Raji (cell line): ENCODE measurements at regions not wholly inside any gene's neighbourhood (a gene's known extent, or its start where the extent isn't known, plus 50 kb on each side); places are given as distances from the start of the nearest gene placed in this dataset.

Experiments used
- POLR2A ChIP-seq: IDR thresholded peaks from 2 replicates; pipeline ENCODE4 v1.6.1; 2011; ENCODE audit warnings: low read depth, low read length, control low read depth; ENCODE audit not compliant: insufficient read depth

DNA sequence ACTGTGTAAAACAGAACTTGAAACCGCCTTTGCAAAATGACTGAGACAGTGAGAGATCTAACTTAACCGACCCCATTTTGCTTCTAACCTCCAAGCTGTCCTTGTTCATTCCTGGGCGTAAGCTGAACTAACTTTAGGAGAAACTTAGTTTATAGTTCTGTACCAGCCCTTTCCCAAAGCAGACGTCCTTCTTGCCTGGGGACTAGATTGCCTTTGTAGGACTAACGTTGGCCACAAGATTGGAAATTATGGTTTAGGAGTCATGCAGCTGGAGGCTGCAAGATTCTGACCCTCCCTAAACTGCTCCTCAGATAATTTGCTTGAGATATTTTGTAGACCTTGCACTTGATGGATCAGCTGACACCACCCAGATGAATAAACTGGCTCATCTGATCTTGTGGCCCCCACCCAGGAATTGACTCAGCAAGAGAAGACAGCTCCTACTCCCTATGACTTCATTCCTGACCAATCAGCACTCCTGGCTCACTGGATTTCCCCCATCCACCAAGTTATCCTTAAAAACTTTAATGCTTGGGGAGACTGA lies 219.9 kb upstream of the PROK2 start:
- TF ChIP-seq POLR2A: no peak

DNA sequence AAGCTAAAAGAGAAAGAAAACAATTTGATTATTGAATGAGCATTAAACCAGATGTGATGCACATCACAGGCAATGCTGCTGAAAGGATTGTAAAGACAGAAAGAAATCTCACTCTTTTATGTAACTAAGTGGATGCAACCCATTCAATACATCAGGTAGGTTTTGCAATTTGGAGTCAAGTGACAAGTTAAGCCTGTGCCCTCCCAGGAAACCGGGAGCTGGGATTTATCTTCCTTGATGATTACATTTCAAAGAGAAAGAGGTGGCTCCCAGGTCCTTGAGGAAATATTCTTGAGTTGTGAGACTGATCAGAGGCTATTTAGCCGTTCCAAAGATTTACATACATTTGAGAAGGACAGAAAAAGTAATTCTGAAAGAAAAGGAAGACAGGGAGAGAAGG lies 219.0 kb upstream of the PROK2 start:
- TF ChIP-seq POLR2A: no peak

DNA sequence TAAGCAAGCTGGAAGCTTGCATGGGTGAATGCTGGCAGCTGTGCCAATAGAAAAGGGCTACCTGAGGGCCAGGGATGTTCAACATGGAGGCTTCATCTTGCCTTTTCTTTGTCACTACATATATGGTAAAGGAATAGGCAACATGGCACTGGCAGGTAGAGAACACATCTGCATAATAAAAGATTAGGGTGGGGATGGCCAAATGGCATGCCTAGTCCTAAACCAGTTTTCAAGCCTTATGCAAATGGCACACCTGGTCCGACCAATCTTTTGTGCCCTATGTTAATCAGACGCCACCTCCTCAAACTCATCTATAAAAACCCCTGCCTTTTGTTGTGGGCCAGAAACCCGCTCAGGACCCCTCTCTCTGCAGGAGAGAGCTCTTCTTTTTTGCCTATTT lies 216.8 kb upstream of the PROK2 start:
- TF ChIP-seq POLR2A: no peak

DNA sequence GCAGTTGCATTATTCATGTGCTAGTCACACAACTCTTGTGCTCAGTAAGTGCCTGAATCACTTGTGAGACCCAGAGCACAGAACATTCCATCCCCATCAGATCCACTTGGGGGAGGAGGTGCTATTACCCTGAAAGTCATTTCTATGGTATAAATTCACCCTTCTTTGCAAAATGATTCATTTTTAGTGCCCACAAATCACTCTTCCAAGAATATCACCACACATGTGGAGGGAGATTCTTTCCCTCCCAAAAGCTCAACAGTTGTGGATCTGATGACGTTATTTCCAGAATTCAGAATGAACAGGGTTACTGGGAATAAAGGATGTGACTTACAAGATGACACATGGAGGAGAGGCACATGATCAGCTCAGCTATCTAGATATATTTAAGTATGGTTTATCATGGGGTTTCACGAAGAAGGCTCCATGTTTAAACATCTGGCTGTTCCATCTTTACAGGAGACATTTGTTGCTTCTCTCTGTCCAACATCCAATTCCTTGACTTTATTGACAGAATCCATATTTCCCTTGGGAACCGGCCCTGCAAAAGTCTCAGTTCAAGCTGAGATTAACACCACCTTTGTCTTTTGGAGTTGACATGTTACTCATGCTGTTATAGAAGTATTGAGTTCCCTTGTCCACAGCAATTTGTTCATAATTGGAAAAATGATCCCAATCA lies 214.2 kb upstream of the PROK2 start:
- no peak for TF ChIP-seq POLR2A

DNA sequence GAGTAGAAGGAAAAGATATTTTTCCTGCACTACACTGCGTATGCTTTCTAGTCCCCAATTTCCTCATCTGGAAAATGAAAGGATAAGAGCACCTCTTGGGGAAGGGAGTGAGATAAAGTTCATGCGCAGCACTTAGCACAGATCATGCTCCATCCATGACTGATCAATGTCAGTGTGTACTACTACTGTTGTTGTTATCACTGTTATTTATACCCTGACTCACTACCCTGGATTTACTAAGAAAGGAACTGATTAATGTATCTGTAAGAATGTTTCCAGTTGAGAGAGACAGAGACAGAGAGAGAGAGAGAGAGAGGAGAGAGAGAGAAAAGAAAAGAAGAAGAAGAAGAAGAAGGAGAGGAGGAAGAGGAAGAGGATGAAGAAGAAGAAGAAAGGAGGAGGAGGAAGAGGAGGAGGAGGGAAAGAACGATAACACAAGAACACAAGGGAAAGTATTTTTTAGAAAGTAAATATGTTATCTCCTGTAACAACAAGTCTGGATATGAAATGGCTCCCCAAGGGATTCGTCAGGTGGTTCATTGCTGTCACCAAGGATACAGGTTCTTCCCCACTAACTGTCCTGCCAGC lies 212.2 kb upstream of the PROK2 start:
- no peak for TF ChIP-seq POLR2A

DNA sequence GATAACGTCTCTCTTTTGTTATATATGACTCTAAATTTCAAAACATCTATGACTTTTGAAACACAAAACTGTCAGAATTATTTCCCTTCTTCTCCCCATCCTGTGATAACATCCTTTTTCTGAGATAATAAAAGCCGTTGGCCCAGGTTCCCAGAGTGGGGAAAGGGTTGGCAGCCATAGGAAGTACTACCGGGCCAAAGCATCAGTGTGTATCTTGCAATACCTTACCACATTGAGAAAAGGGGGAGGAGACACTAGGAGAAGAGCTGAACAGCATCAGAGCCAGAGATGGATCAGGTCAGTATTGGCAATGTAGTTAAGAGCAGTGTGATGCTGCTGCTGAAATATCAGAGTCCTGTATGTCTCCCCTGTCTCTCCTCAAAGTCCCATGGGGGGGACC lies 210.0 kb upstream of the PROK2 start:
- no peak for TF ChIP-seq POLR2A

DNA sequence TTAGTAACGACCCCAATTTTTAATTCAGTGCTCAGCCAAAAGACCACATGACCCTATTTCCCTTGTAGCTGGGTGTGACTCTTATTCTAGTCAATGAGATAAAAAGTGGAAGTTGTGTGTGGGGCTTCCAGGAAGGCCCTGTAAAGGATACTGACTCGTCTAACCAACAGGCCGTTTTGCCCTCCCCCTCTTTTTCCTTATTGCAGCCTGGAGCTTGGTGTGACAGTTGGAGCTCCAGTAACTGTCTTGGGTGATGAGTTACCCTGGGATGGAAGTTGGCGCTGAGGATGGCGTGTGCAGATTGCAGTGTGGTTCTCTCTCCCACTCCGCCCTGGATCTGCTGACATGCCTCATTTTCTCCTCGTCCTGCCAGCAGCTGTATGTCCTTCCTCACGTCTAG lies 209.3 kb upstream of the PROK2 start:
- TF ChIP-seq POLR2A: no peak

DNA sequence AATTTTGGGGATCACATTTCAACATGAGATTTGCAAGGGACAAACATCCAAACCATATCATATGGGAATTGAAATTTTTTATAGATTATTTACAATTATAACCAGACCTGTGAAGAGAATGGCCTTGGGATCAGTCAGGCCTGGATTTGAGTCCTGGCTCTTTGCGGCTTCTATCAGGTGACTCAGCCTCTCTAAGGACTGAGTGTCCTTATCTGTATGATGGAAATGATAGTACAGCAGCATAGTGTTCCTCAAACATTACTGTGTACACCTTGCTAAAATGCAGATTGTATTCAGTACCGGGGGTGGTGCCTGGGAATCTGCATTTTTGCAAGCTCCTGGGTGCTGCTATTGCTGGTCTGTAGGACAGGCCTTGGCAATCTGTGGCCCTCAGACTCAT lies 206.7 kb upstream of the PROK2 start:
- no peak for TF ChIP-seq POLR2A

DNA sequence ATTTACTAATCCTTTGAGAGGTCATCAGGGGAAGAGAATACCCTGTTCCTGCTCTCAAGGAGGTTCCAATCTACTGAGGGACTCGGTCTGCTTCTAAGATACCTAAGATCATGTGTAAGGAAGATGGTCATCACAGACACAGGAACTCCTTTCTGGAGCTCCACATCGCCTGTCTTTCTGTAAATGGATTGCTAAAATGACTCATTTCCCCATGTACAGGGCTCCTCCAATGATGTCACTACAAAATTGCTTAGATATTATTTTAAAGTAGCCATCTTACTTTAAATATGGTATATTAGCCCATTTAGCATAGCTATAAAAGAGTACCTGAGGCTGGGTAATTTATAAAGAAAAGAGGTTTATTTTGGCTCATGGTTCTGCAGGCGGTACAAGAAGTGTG lies 206.1 kb upstream of the PROK2 start:
- no peak for TF ChIP-seq POLR2A

DNA sequence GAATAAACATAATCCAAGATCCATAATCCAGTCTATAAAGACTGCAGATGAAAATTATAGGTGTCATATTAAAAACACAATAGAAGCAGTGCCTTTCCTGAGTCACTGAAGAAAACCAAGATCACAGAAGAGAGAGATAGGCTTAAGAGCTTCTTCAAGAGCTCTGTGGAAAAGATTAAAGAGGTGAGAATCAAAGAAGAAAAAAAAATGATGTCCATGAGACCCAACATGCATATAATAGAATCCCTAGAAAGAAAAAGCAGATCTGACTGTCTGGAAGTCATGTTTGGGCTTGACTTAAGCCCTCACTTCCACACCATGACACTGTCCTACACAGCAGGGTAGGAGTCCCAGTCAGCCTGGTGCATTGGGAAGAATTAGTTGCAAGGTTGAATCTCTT lies 205.6 kb upstream of the PROK2 start:
- no peak for TF ChIP-seq POLR2A

DNA sequence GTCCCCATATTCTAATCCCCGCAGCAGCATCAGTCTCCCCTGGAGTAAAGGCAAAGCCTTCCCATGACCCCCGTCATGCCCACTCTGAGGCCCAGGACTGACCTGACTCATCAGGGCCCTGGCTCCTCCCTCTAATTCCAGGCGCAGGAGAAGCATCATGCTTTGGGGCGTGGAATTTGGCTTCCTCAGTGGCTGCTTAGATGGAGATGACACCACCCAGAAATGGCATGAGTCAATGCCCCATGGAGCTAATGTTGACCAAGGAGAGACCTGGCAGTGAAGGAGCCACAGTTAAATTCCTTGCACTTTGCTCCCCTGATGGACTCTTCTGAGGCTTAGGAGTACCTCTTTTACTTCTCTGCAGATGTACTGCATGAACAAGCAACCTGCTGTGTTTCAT lies 204.2 kb upstream of the PROK2 start:
- TF ChIP-seq POLR2A: no peak

DNA sequence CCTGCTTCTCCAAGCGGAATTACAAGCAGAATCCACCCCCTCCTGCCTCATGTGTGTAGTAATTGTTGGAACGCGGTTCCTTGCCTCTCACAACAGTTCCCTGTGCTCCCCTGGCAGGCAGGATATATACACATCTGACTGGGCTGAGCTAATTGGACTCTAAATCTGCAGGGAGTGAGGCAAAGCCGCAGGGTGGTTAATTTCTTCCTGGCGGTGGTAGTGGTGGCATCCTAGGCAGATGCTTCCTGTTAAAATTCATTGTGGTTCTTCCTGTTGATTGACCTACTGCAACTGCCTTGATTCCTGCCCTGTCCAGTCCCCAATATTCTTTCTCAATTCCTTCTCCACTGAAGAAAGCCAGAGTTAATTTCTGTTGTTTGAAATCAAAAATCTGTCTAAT lies 202.9 kb upstream of the PROK2 start:
- no peak for TF ChIP-seq POLR2A

DNA sequence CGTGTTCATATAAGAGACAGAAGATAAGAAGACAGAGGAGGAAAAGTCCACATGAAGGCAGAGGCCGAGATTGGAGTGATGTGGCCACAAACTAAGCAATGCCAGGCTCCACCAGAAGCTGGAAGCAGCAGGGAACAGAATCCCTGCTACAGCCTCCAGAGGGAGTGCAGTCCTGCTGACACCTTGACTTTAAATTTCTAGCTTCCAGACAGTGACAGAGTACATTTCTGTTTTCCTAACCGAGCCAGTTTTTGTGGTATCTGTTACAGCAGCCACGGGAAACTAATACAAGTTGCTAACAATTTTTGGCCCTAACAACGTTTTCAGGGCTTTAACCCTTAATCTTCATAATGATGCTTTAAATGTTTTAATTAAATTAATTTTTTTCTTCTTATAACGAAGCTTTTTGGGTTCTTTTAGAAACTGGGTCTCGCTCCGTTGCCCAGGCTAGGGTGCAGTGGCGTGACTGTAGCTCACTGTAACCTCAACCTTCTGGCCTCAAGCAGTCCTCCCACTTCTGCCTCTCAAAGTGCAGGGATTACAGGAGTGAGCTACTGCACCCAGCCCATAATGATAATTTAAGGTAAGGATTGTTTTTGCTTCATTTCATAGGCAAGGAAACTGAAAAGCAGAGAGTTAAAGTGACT lies 202.3 kb upstream of the PROK2 start:
- TF ChIP-seq POLR2A: no peak

DNA sequence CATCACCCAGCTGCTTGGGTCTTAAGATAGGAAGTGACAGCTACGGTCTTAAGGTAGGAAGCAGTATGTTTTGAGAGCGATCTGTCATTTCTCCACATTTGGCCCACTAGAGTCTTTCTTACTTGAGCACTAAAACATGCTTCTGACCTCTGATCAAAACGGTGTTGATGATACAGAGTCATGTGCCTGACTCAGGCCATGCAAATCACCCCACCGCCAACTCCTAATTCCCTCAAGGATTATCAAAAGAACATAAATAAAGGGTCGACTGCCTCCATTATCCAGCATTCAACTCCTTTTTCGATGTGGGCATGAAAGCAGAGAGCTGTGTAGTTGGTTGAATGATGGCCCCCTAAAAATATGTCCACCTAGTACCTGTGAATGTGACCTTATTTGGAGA lies 201.7 kb upstream of the PROK2 start:
- TF ChIP-seq POLR2A: no peak

DNA sequence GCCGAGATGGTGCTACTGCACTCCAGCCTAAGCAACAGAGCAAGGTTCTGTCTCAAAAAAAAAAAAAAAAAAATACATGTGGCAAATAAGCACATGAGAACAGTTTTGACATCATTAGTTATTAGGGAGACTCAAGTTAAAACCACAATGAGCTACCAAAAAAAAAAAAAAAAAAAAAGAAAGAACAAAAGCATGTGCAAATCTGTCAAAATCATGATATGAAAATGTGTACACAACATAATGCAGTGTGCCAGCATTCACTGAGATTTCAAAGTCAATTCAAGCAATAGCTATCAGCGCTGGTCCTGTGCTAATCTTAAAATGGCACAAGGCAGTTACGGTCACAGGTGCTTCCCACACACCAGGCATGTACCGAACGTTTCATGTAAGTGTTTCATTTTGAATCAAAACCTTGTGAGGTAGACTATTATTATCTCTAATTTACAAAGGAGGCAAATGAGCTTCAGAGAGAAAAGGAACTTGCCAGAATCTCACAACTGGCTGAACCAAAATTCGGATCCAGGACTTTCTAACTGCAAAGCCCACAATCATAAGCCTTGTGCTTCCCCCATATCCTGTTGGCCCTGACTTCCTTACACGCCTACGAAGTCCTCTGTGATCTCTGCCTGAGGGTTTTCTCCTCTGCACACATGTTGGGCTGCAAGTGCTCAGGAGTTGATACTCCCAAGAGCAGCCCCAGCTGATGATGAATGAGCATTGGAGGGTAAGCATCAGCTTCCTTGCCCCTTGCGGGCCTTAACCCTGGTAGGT lies 200.1 kb upstream of the PROK2 start:
- TF ChIP-seq POLR2A: no peak

DNA sequence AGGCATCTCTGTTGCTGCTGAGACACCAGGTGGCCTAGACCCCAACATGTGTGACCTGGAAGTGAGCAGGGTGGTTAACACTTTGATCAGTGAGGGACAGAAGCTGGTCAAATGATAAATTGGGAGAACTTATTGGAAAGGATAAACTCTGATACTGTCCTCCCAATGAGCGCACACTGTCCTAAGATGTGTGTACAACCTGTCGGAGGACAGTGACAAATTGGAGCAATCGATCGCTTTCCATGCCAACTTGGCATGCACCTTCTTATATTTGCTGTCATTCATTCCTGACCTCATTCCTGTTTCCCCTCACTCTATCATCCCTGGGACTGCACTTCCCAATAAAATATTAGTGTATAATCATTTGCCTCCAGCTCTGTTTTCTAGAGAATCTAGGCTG lies 198.7 kb upstream of the PROK2 start:
- no peak for TF ChIP-seq POLR2A
